ENCODE measurements at regions not wholly inside any gene's neighbourhood (a gene's known extent, or its start where the extent isn't known, plus 50 kb on each side); places are given as distances from the start of the nearest gene placed in this dataset.

- no peak overlapping the region for H3K27ac ChIP-seq
- H3K36me3 ChIP-seq, result no peaks in the 10 kb centered on the region
- no peaks in the 10 kb centered on the region for H3K4me1 ChIP-seq
- no peak for FAIRE-seq
- H3K27me3 ChIP-seq, result peaks cover 0 to 3% (median 0%) of the 10 kb centered on the region in 4 donors
- no peaks in the 10 kb centered on the region for H3K9me3 ChIP-seq
- DNase-seq, result no peak
- no peak overlapping the region for H3K4me3 ChIP-seq
- TF ChIP-seq, protein P1, sequence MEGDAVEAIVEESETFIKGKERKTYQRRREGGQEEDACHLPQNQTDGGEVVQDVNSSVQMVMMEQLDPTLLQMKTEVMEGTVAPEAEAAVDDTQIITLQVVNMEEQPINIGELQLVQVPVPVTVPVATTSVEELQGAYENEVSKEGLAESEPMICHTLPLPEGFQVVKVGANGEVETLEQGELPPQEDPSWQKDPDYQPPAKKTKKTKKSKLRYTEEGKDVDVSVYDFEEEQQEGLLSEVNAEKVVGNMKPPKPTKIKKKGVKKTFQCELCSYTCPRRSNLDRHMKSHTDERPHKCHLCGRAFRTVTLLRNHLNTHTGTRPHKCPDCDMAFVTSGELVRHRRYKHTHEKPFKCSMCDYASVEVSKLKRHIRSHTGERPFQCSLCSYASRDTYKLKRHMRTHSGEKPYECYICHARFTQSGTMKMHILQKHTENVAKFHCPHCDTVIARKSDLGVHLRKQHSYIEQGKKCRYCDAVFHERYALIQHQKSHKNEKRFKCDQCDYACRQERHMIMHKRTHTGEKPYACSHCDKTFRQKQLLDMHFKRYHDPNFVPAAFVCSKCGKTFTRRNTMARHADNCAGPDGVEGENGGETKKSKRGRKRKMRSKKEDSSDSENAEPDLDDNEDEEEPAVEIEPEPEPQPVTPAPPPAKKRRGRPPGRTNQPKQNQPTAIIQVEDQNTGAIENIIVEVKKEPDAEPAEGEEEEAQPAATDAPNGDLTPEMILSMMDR (IDR thresholded peaks at IDR 0.05), result no peak
- 40 to 49% methylated on average over 3 of the region's 3 CpGs for WGBS, 2 donors
- intact Hi-C loops (cut with DNase I), result no loop called here
- ATAC-seq, result no peak
Measured at GRCh38 chr15:60057554-60057953, 53.4 kb downstream of the FOXB1 start.

- 88 to 96% methylated on average over 1 of the region's 1 CpG for WGBS, 2 donors
- Histone ChIP-seq H3K4me3 (no peak overlapping the region), H3K27me3 (peaks cover 0 to 3% (median 0%) of the 10 kb centered on the region in 4 donors), H3K36me3 (no peaks in the 10 kb centered on the region), H3K9me3 (no peaks in the 10 kb centered on the region), H3K27ac (no peak overlapping the region), H3K4me1 (no peaks in the 10 kb centered on the region)
- TF ChIP-seq, protein P1 (IDR thresholded peaks at IDR 0.05), result no peak
- FAIRE-seq (no peak), ATAC-seq (no peak), DNase-seq (no peak)
- intact Hi-C loops (cut with DNase I), result no loop called here
Measured at GRCh38 chr15:60059186-60059585, 55.1 kb downstream of the FOXB1 start.

GRCh38 chr15:60061758-60062157, 57.6 kb downstream of the FOXB1 start:
- no peak for DNase-seq
- no peak overlapping the region for H3K27ac ChIP-seq
- 74 to 85% methylated on average over 1 of the region's 1 CpG for WGBS, 2 donors
- TF ChIP-seq, protein P1 (IDR thresholded peaks at IDR 0.05), result no peak
- H3K4me3 ChIP-seq, result no peak overlapping the region
- intact Hi-C loops (cut with DNase I), result no loop called here
- no peaks in the 10 kb centered on the region for H3K9me3 ChIP-seq
- peaks cover 0 to 5% (median 1%) of the 10 kb centered on the region in 4 donors for H3K27me3 ChIP-seq
- FAIRE-seq, result no peak
- H3K4me1 ChIP-seq, result no peaks in the 10 kb centered on the region
- ATAC-seq, result no peak
- H3K36me3 ChIP-seq, result no peaks in the 10 kb centered on the region

GRCh38 chr15:60062826-60063225, 58.7 kb downstream of the FOXB1 start:
- H3K27ac ChIP-seq, result no peak overlapping the region
- TF ChIP-seq, protein P1 (IDR thresholded peaks at IDR 0.05), result no peak
- H3K36me3 ChIP-seq, result no peaks in the 10 kb centered on the region
- WGBS, 2 donors, result 69 to 70% methylated on average over 3 of the region's 3 CpGs
- peaks cover 0 to 5% (median 0%) of the 10 kb centered on the region in 4 donors for H3K27me3 ChIP-seq
- DNase-seq (no peak), ATAC-seq (no peak), FAIRE-seq (no peak)
- no peak overlapping the region for H3K4me3 ChIP-seq
- intact Hi-C loops (cut with DNase I), result no loop called here
- H3K4me1 ChIP-seq, result no peaks in the 10 kb centered on the region
- no peaks in the 10 kb centered on the region for H3K9me3 ChIP-seq

- TF ChIP-seq, protein P1 (IDR thresholded peaks at IDR 0.05), result no peak
- H3K9me3 ChIP-seq, result no peaks in the 10 kb centered on the region
- FAIRE-seq (no peak), ATAC-seq (no peak), DNase-seq (no peak)
- H3K36me3 ChIP-seq, result no peaks in the 10 kb centered on the region
- no peak overlapping the region for H3K4me3 ChIP-seq
- H3K27me3 ChIP-seq, result peaks cover 0 to 5% (median 0%) of the 10 kb centered on the region in 4 donors
- H3K4me1 ChIP-seq, result no peaks in the 10 kb centered on the region
- intact Hi-C loops (cut with DNase I), result no loop called here
- 58 to 63% methylated on average over 7 of the region's 7 CpGs for WGBS, 2 donors
- no peak overlapping the region for H3K27ac ChIP-seq
Measured at GRCh38 chr15:60065951-60066350, 61.8 kb downstream of the FOXB1 start.
